HUES64 (cell line): ENCODE measurements at regions not wholly inside any gene's neighbourhood (a gene's known extent, or its start where the extent isn't known, plus 50 kb on each side); places are given as distances from the start of the nearest gene placed in this dataset.
"Not testable (repeated sequence)": the region's sequence is repeated elsewhere in the genome, so short reads cannot be mapped to it uniquely, and the experiment has no call there.

Experiments used
- H3K27ac ChIP-seq: 2 replicates; pipeline ENCODE4 v1.7.0; 2013; ENCODE audit warnings: low read depth, low read length, inconsistent platforms
- H3K27me3 ChIP-seq: 2 replicates; pipeline ENCODE4 v1.6.1; 2013; ENCODE audit warnings: mild to moderate bottlenecking, low read length; ENCODE audit not compliant: insufficient read depth
- H3K36me3 ChIP-seq: 2 replicates; pipeline ENCODE4 v1.6.1; 2013; ENCODE audit warnings: mild to moderate bottlenecking, low read length; ENCODE audit not compliant: insufficient read depth
- H3K4me1 ChIP-seq: 2 replicates; pipeline ENCODE4 v1.6.1; 2013; ENCODE audit warnings: mild to moderate bottlenecking, low read length, moderate library complexity; ENCODE audit not compliant: insufficient read depth
- H3K4me3 ChIP-seq: 2 replicates; pipeline ENCODE4 v1.5.1; 2013; ENCODE audit warnings: mild to moderate bottlenecking, low read length, moderate library complexity
- H3K9ac ChIP-seq: 2 replicates; pipeline ENCODE4 v1.6.1; 2013; ENCODE audit warnings: mild to moderate bottlenecking, low read depth, low read length
- H3K9me3 ChIP-seq: 2 replicates; pipeline ENCODE4 v1.6.1; 2013; ENCODE audit warnings: low read depth, low read length; ENCODE audit not compliant: insufficient read depth
- WGBS: fragments of 150-250, 120-280 bp; methylation state at CpG from one replicate; pipeline ENCODE4 v1.1.7; 2013; ENCODE audit warnings: missing lambda C conversion rate; 5-methylcytosine and 5-hydroxymethylcytosine counted together

GRCh38 chr12:131344715-131345520 is 366.0 kb upstream of the SFSWAP start:
- not testable (repeated sequence) for H3K27me3 ChIP-seq, H3K4me1 ChIP-seq
- whole genome bisulfite sequencing: 69% methylated on average over 19 of the region's 22 CpGs

DNA sequence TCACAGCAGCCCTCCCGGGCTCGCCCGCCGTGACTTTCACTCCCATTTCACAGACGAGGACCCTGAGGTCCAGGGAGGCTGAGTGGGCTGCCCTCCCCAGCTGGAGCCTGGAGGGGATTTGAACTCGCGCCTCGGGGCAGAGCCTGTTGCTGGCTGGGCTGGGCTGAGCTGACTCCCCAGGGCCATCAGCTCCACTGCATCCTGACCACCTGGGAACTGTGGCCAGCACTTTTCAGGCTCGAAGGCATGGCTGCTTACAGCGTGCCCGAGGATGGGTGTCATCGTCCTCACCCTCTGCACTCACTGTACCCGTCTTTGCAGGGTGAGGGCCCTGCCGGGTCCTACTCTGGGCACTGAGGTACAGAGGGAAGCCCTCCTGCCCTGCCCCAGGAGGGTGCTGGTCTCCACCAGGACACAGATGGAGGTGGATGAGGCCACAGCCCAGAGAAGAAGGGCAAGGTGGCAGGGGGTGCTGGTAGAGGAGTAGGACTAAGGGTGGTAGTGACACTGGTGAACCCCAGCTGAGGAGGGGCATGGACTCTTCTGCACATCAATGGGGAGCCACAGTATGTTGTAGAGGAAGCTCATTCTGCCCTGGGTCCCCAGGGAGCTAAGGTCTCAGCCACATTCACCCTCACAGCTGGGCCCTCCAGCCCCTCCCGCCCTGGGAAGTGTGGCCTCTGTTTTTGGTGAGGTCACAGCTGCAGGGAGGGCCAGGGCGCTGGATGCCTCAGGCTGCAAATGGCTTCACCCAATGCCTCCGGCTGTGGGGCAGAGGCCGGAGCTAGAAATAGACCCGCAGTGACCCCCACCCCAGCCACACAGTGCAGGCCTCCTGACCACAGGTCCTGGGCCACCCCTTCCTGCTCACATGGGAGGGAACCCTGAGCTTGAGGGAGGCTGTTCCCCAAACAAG is 365.1 kb upstream of the SFSWAP start:
- 90% methylated on average over 15 of the region's 19 CpGs for WGBS
- Histone ChIP-seq H3K4me1 (peaks cover 3% of the 10 kb centered on the region; the same call in 1 of the 2 replicates), H3K4me3 (no peak overlapping the region), H3K27me3 (no peaks in the 10 kb centered on the region), H3K9me3 (no peaks in the 10 kb centered on the region), H3K36me3 (no peaks in the 10 kb centered on the region), H3K27ac (no peak overlapping the region), H3K9ac (no peak overlapping the region)

More at GRCh38 chr12:131344715-131345520, 366.0 kb upstream of the SFSWAP start:
- H3K9ac ChIP-seq, H3K4me3 ChIP-seq, H3K36me3 ChIP-seq, H3K9me3 ChIP-seq, H3K27ac ChIP-seq: not testable (repeated sequence)

GRCh38 chr12:131346555-131347344 is 364.1 kb upstream of the SFSWAP start:
- Histone ChIP-seq H3K4me1 (peaks cover 3% of the 10 kb centered on the region; the same call in 1 of the 2 replicates), H3K27me3 (no peaks in the 10 kb centered on the region), H3K9ac (no peak overlapping the region), H3K4me3 (no peak overlapping the region), H3K36me3 (no peaks in the 10 kb centered on the region), H3K27ac (no peak overlapping the region), H3K9me3 (no peaks in the 10 kb centered on the region)
- WGBS: 72% methylated on average over 16 of the region's 17 CpGs

- no peaks in the 10 kb centered on the region for H3K36me3 ChIP-seq
- H3K27ac ChIP-seq: no peak overlapping the region
- no peak overlapping the region for H3K9ac ChIP-seq
- H3K4me3 ChIP-seq: no peak overlapping the region
- WGBS: 82% methylated on average over 11 of the region's 11 CpGs
- H3K9me3 ChIP-seq: no peaks in the 10 kb centered on the region
- H3K4me1 ChIP-seq: peaks cover 3% of the 10 kb centered on the region; the same call in 1 of the 2 replicates
- H3K27me3 ChIP-seq: no peaks in the 10 kb centered on the region
These were observed 363.6 kb upstream of the SFSWAP start for GRCh38 chr12:131347345-131347714.

DNA sequence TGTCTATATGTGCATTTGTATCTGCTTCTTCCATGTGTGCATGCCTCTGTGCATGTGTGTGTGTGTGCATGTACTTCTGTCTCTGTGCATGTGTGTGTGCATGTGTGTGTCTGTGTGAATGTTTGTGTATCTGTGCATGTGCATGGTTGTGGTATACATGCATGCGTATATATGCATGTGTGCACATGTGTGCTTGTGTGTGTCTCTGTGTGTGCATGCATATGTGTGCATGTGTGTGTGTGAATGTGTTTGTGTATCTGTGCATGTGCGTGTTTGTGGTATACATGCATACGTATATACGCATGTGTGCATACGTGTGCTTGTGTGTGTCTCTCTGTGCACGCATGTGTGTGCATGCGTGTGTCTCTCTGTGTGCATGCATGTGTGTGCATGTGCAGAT is 363.2 kb upstream of the SFSWAP start:
- H3K36me3 ChIP-seq: no peaks in the 10 kb centered on the region
- no peak overlapping the region for H3K9ac ChIP-seq
- no peaks in the 10 kb centered on the region for H3K27me3 ChIP-seq
- no peak overlapping the region for H3K27ac ChIP-seq
- H3K4me3 ChIP-seq: no peak overlapping the region
- no peaks in the 10 kb centered on the region for H3K9me3 ChIP-seq
- 89% methylated on average over 7 of the region's 7 CpGs for WGBS
- peaks cover 3% of the 10 kb centered on the region; the same call in 1 of the 2 replicates for H3K4me1 ChIP-seq

- peaks cover 3% of the 10 kb centered on the region; the same call in 1 of the 2 replicates for H3K4me1 ChIP-seq
- no peaks in the 10 kb centered on the region for H3K9me3 ChIP-seq
- H3K27me3 ChIP-seq: no peaks in the 10 kb centered on the region
- no peaks in the 10 kb centered on the region for H3K36me3 ChIP-seq
- H3K4me3 ChIP-seq: no peak overlapping the region
- H3K27ac ChIP-seq: no peak overlapping the region
- WGBS: 68% methylated on average over 13 of the region's 13 CpGs
- H3K9ac ChIP-seq: no peak overlapping the region
These were observed 362.7 kb upstream of the SFSWAP start for GRCh38 chr12:131348231-131348630.

GRCh38 chr12:131348646-131349045 is 362.2 kb upstream of the SFSWAP start:
- no peak overlapping the region for H3K4me3 ChIP-seq
- no peaks in the 10 kb centered on the region for H3K9me3 ChIP-seq
- H3K27ac ChIP-seq: no peak overlapping the region
- 65% methylated on average over 4 of the region's 4 CpGs for WGBS
- H3K4me1 ChIP-seq: peaks cover 3% of the 10 kb centered on the region; the same call in 1 of the 2 replicates
- no peaks in the 10 kb centered on the region for H3K27me3 ChIP-seq
- H3K36me3 ChIP-seq: no peaks in the 10 kb centered on the region
- no peak overlapping the region for H3K9ac ChIP-seq

- Histone ChIP-seq H3K9ac (no peak overlapping the region), H3K4me1 (peaks cover 3% of the 10 kb centered on the region; the same call in 1 of the 2 replicates), H3K9me3 (no peaks in the 10 kb centered on the region), H3K36me3 (no peaks in the 10 kb centered on the region), H3K27ac (no peak overlapping the region), H3K27me3 (no peaks in the 10 kb centered on the region), H3K4me3 (no peak overlapping the region)
- WGBS: 96% methylated on average over 20 of the region's 20 CpGs
These were observed 361.3 kb upstream of the SFSWAP start for GRCh38 chr12:131349397-131350127.

DNA sequence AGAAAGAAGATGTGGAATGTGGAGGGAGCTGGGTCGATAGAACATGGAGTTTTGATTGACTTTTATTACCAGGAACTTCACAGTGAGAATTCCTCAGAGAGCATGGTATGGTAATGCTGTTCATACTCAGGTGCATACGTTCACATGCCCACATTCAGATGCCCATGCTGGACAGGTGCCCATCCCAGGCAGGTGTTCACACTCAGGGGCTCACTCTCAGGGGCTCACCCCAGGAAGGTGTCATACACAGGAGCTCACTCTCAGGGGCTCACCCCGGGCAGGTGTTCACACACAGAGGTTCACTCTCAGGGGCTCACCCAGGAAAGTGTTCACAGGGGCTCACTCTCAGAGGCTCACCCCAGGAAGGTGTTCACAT is 360.0 kb upstream of the SFSWAP start:
- Histone ChIP-seq H3K9me3 (no peaks in the 10 kb centered on the region), H3K4me1 (peaks cover 3% of the 10 kb centered on the region; the same call in 1 of the 2 replicates), H3K4me3 (no peak overlapping the region), H3K36me3 (no peaks in the 10 kb centered on the region), H3K27ac (no peak overlapping the region), H3K27me3 (no peaks in the 10 kb centered on the region), H3K9ac (no peak overlapping the region)
- 93% methylated on average over 3 of the region's 3 CpGs for WGBS

DNA sequence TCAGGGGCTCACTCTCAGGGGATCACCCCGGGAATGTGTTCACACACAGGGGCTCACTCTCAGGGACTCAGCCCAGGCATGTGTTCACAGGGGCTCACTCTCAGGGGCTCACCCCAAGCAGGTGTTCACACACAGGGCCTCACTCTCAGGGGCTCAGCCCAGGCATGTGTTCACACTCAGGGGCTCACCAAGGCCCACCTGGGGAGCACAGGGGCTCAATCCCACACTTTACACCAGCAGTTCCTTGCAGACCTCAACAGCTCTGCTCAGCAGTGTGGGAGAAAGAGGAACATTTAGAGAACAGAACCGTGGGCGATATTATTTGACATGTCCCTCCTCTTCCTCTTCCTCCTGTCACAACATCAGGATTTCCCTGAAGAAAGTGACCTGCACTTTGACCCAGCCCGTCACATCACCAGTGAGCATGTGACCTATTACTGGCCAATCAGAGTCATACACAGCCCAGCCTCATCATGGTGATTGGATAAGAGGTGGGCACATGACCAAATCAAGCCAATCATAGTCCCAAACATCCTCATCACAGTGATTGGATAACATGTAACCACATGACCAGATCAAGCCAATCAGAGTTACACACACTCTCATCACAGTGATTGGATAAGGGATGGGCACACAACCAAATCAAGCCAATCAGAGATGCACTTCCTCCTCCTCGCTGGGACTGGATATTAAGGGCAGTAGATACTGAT is 359.4 kb upstream of the SFSWAP start:
- 95% methylated on average over 5 of the region's 5 CpGs for WGBS
- no peak overlapping the region for H3K4me3 ChIP-seq
- no peak overlapping the region for H3K27ac ChIP-seq
- no peaks in the 10 kb centered on the region for H3K27me3 ChIP-seq
- H3K9ac ChIP-seq: no peak overlapping the region
- no peaks in the 10 kb centered on the region for H3K36me3 ChIP-seq
- H3K4me1 ChIP-seq: peaks cover 3% of the 10 kb centered on the region; the same call in 1 of the 2 replicates
- H3K9me3 ChIP-seq: no peaks in the 10 kb centered on the region
